HG03175 (cell line): ENCODE measurements at regions not wholly inside any gene's neighbourhood (a gene's known extent, or its start where the extent isn't known, plus 50 kb on each side); places are given as distances from the start of the nearest gene placed in this dataset.
"Not testable (repeated sequence)": the region's sequence is repeated elsewhere in the genome, so short reads cannot be mapped to it uniquely, and the experiment has no call there.

Experiments used
- ATAC-seq: cut with Tn5 transposase; IDR thresholded peaks from one replicate; pipeline ENCODE4 v1.9.1; 2021; ENCODE audit warnings: mild to moderate bottlenecking, moderate library complexity; ENCODE audit not compliant: unreplicated experiment

GRCh38 chr2:223283329-223283728 is 231.3 kb downstream of the KCNE4 start:
- ATAC-seq: no peak

GRCh38 chr2:223283771-223284170 is 231.8 kb downstream of the KCNE4 start:
- no peak for ATAC-seq

- ATAC-seq: no peak
These were observed 233.6 kb downstream of the KCNE4 start for GRCh38 chr2:223285370-223286265.

- ATAC-seq: no peak
These were observed 242.8 kb downstream of the KCNE4 start for GRCh38 chr2:223294756-223295155.

- no peak for ATAC-seq
These were observed 245.8 kb downstream of the KCNE4 start for GRCh38 chr2:223297788-223298187.

- not testable (repeated sequence) for ATAC-seq
These were observed 246.3 kb downstream of the KCNE4 start for GRCh38 chr2:223298329-223298728.

GRCh38 chr2:223300326-223300725 is 248.3 kb downstream of the KCNE4 start:
- ATAC-seq: no peak

GRCh38 chr2:223306371-223306770 is 254.4 kb downstream of the KCNE4 start:
- no peak for ATAC-seq

- no peak for ATAC-seq
These were observed 260.1 kb downstream of the KCNE4 start for GRCh38 chr2:223311889-223312680.

- ATAC-seq: no peak
These were observed 261.1 kb downstream of the KCNE4 start for GRCh38 chr2:223313101-223313500.

- no peak for ATAC-seq
These were observed 262.8 kb downstream of the KCNE4 start for GRCh38 chr2:223314811-223315210.

- ATAC-seq: no peak
These were observed 263.8 kb downstream of the KCNE4 start for GRCh38 chr2:223315813-223316212.

- no peak for ATAC-seq
These were observed 264.4 kb downstream of the KCNE4 start for GRCh38 chr2:223316342-223316741.

- no peak for ATAC-seq
These were observed 267.6 kb downstream of the KCNE4 start for GRCh38 chr2:223319601-223320000.

- ATAC-seq: no peak
These were observed 272.4 kb downstream of the KCNE4 start for GRCh38 chr2:223324402-223324801.

- ATAC-seq: no peak
These were observed 273.6 kb downstream of the SCG2 start for GRCh38 chr2:223328578-223328977.

GRCh38 chr2:223330747-223331146 is 271.4 kb downstream of the SCG2 start:
- ATAC-seq: not testable (repeated sequence)

- no peak for ATAC-seq
These were observed 264.1 kb downstream of the SCG2 start for GRCh38 chr2:223338016-223338415.

GRCh38 chr2:223357076-223357475 is 245.1 kb downstream of the SCG2 start:
- no peak for ATAC-seq

- no peak for ATAC-seq
These were observed 239.1 kb downstream of the SCG2 start for GRCh38 chr2:223363085-223363484.

- ATAC-seq: no peak
These were observed 236.9 kb downstream of the SCG2 start for GRCh38 chr2:223365158-223365679.

GRCh38 chr2:223366566-223366965 is 235.6 kb downstream of the SCG2 start:
- no peak for ATAC-seq
